IgD-negative memory B cell (primary cell): ENCODE measurements at regions not wholly inside any gene's neighbourhood (a gene's known extent, or its start where the extent isn't known, plus 50 kb on each side); places are given as distances from the start of the nearest gene placed in this dataset.
"Not testable (repeated sequence)": the region's sequence is repeated elsewhere in the genome, so short reads cannot be mapped to it uniquely, and the experiment has no call there.

Experiments
- H3K27ac Mint-ChIP-seq, 3 donors: one replicate each; pipeline ENCODE4 v1.8.0; 2020 to 2022; ENCODE audit warnings: mild to moderate bottlenecking in 3 of 3, mixed read lengths in 3 of 3, moderate library complexity in 1 of 3
- H3K27me3 Mint-ChIP-seq: one replicate; pipeline ENCODE4 v1.8.0; 2021; ENCODE audit warnings: mixed read lengths
- H3K36me3 Mint-ChIP-seq: one replicate; pipeline ENCODE4 v1.8.0; 2020; ENCODE audit warnings: mild to moderate bottlenecking, mixed read lengths
- H3K4me1 Mint-ChIP-seq, 3 donors: one replicate each; pipeline ENCODE4 v1.8.0; 2020 to 2022; ENCODE audit warnings: mixed read lengths in 3 of 3, mild to moderate bottlenecking in 1 of 3
- H3K4me3 Mint-ChIP-seq, 4 donors: one replicate each; pipeline ENCODE4 v1.8.0; 2020 to 2022; ENCODE audit warnings: mild to moderate bottlenecking in 4 of 4, mixed read lengths in 4 of 4, moderate library complexity in 3 of 4
- H3K9me3 Mint-ChIP-seq, 3 donors: one replicate each; pipeline ENCODE4 v1.8.0; 2020 to 2021; ENCODE audit warnings: mixed read lengths in 3 of 3, mild to moderate bottlenecking in 1 of 3

- Mint-ChIP-seq H3K36me3 (peaks cover 2% of the 10 kb centered on the region), H3K4me1 (no peaks in the 10 kb centered on the region), H3K9me3 (peaks cover 0 to 6% (median 2%) of the 10 kb centered on the region in 3 donors), H3K27me3 (no peaks in the 10 kb centered on the region), H3K27ac (no peak overlapping the region), H3K4me3 (no peak overlapping the region)
These were observed 234.7 kb downstream of the INSC start for GRCh38 chr11:15349413-15349812.

- Mint-ChIP-seq H3K4me1 (no peaks in the 10 kb centered on the region), H3K9me3 (peaks cover 0 to 3% (median 0%) of the 10 kb centered on the region in 3 donors), H3K4me3 (no peak overlapping the region), H3K36me3 (no peaks in the 10 kb centered on the region), H3K27ac (no peak overlapping the region), H3K27me3 (no peaks in the 10 kb centered on the region)
These were observed 246.6 kb downstream of the INSC start for GRCh38 chr11:15361316-15361715.

GRCh38 chr11:15365286-15365685 is 250.6 kb downstream of the INSC start:
- not testable (repeated sequence) for H3K4me1 Mint-ChIP-seq, H3K27ac Mint-ChIP-seq, H3K4me3 Mint-ChIP-seq, H3K9me3 Mint-ChIP-seq, H3K36me3 Mint-ChIP-seq, H3K27me3 Mint-ChIP-seq

GRCh38 chr11:15367695-15368094 is 253.0 kb downstream of the INSC start:
- Mint-ChIP-seq H3K4me3 (no peak overlapping the region), H3K27ac (no peak overlapping the region), H3K4me1 (no peaks in the 10 kb centered on the region), H3K36me3 (no peaks in the 10 kb centered on the region), H3K9me3 (peaks cover 0 to 4% (median 0%) of the 10 kb centered on the region in 3 donors), H3K27me3 (no peaks in the 10 kb centered on the region)

GRCh38 chr11:15370495-15371147 is 255.9 kb downstream of the INSC start:
- Mint-ChIP-seq H3K4me3 (no peak overlapping the region), H3K9me3 (peaks cover 0 to 6% (median 1%) of the 10 kb centered on the region in 3 donors), H3K27me3 (no peaks in the 10 kb centered on the region), H3K4me1 (no peaks in the 10 kb centered on the region), H3K36me3 (no peaks in the 10 kb centered on the region), H3K27ac (no peak overlapping the region)

- peaks cover 0 to 7% (median 2%) of the 10 kb centered on the region in 3 donors for H3K9me3 Mint-ChIP-seq
- no peaks in the 10 kb centered on the region for H3K36me3 Mint-ChIP-seq
- H3K27me3 Mint-ChIP-seq: no peaks in the 10 kb centered on the region
- no peaks in the 10 kb centered on the region for H3K4me1 Mint-ChIP-seq
- H3K27ac Mint-ChIP-seq: no peak overlapping the region
- no peak overlapping the region for H3K4me3 Mint-ChIP-seq
These were observed 256.8 kb downstream of the INSC start for GRCh38 chr11:15371533-15371932.

GRCh38 chr11:15374418-15374817 is 259.7 kb downstream of the INSC start:
- Mint-ChIP-seq H3K27ac (no peak overlapping the region), H3K36me3 (no peaks in the 10 kb centered on the region), H3K4me1 (no peaks in the 10 kb centered on the region), H3K4me3 (no peak overlapping the region), H3K9me3 (peaks cover 0 to 3% (median 2%) of the 10 kb centered on the region in 3 donors), H3K27me3 (no peaks in the 10 kb centered on the region)

- Mint-ChIP-seq H3K27ac (no peak overlapping the region), H3K36me3 (no peaks in the 10 kb centered on the region), H3K4me3 (no peak overlapping the region), H3K9me3 (peaks cover 0 to 6% (median 2%) of the 10 kb centered on the region in 3 donors), H3K27me3 (no peaks in the 10 kb centered on the region), H3K4me1 (no peaks in the 10 kb centered on the region)
These were observed 264.2 kb downstream of the INSC start for GRCh38 chr11:15378941-15379340.

- no peak overlapping the region for H3K27ac Mint-ChIP-seq
- H3K27me3 Mint-ChIP-seq: no peaks in the 10 kb centered on the region
- no peaks in the 10 kb centered on the region for H3K36me3 Mint-ChIP-seq
- peaks cover 0 to 8% (median 2%) of the 10 kb centered on the region in 3 donors for H3K9me3 Mint-ChIP-seq
- no peak overlapping the region for H3K4me3 Mint-ChIP-seq
- H3K4me1 Mint-ChIP-seq: no peaks in the 10 kb centered on the region
These were observed 264.8 kb downstream of the INSC start for GRCh38 chr11:15379483-15379882.

- no peaks in the 10 kb centered on the region for H3K36me3 Mint-ChIP-seq
- no peaks in the 10 kb centered on the region for H3K4me1 Mint-ChIP-seq
- peaks cover 1 to 9% (median 2%) of the 10 kb centered on the region in 3 donors for H3K9me3 Mint-ChIP-seq
- H3K27me3 Mint-ChIP-seq: no peaks in the 10 kb centered on the region
- no peak overlapping the region for H3K4me3 Mint-ChIP-seq
- H3K27ac Mint-ChIP-seq: no peak overlapping the region
These were observed 276.1 kb downstream of the INSC start for GRCh38 chr11:15390857-15391256.

GRCh38 chr11:15396778-15397177 is 282.1 kb downstream of the INSC start:
- Mint-ChIP-seq H3K9me3 (peaks cover 2 to 33% (median 14%) of the 10 kb centered on the region in 3 donors), H3K27ac (no peak overlapping the region), H3K36me3 (no peaks in the 10 kb centered on the region), H3K4me1 (no peaks in the 10 kb centered on the region), H3K4me3 (no peak overlapping the region), H3K27me3 (no peaks in the 10 kb centered on the region)

GRCh38 chr11:15406851-15407351 is 292.2 kb downstream of the INSC start:
- no peaks in the 10 kb centered on the region for H3K27me3 Mint-ChIP-seq

GRCh38 chr11:15412054-15412453 is 297.3 kb downstream of the INSC start:
- no peaks in the 10 kb centered on the region for H3K4me1 Mint-ChIP-seq

More at GRCh38 chr11:15406851-15407351, 292.2 kb downstream of the INSC start:
- Mint-ChIP-seq H3K9me3 (peaks cover 3 to 13% (median 5%) of the 10 kb centered on the region in 3 donors), H3K4me1 (no peaks in the 10 kb centered on the region), H3K36me3 (peaks cover 2% of the 10 kb centered on the region), H3K27ac (no peak overlapping the region), H3K4me3 (no peak overlapping the region)

GRCh38 chr11:15418921-15419320 is 304.2 kb downstream of the INSC start:
- H3K4me1 Mint-ChIP-seq: no peaks in the 10 kb centered on the region
- H3K9me3 Mint-ChIP-seq: peaks cover 0 to 3% (median 0%) of the 10 kb centered on the region in 3 donors
- peaks cover 1% of the 10 kb centered on the region for H3K36me3 Mint-ChIP-seq
- H3K27me3 Mint-ChIP-seq: peaks cover 1% of the 10 kb centered on the region
- no peak overlapping the region for H3K27ac Mint-ChIP-seq
- H3K4me3 Mint-ChIP-seq: no peak overlapping the region

More at GRCh38 chr11:15412054-15412453, 297.3 kb downstream of the INSC start:
- Mint-ChIP-seq H3K27me3 (no peaks in the 10 kb centered on the region), H3K4me3 (no peak overlapping the region), H3K9me3 (peaks cover 3 to 7% (median 3%) of the 10 kb centered on the region in 3 donors), H3K36me3 (peaks cover 1% of the 10 kb centered on the region), H3K27ac (no peak overlapping the region)

GRCh38 chr11:15419696-15420095 is 305.0 kb downstream of the INSC start:
- no peak overlapping the region for H3K27ac Mint-ChIP-seq
- H3K4me1 Mint-ChIP-seq: no peaks in the 10 kb centered on the region
- no peak overlapping the region for H3K4me3 Mint-ChIP-seq
- peaks cover 1% of the 10 kb centered on the region for H3K36me3 Mint-ChIP-seq
- H3K27me3 Mint-ChIP-seq: peaks cover 1% of the 10 kb centered on the region
- peaks cover 0 to 2% (median 0%) of the 10 kb centered on the region in 3 donors for H3K9me3 Mint-ChIP-seq

- Mint-ChIP-seq H3K4me1 (no peaks in the 10 kb centered on the region), H3K9me3 (peaks cover 0 to 6% (median 3%) of the 10 kb centered on the region in 3 donors), H3K27me3 (no peaks in the 10 kb centered on the region), H3K27ac (no peak overlapping the region), H3K4me3 (no peak overlapping the region), H3K36me3 (no peaks in the 10 kb centered on the region)
These were observed 315.7 kb downstream of the INSC start for GRCh38 chr11:15430381-15430780.
